ENCODE measurements at regions not wholly inside any gene's neighbourhood (a gene's known extent, or its start where the extent isn't known, plus 50 kb on each side); places are given as distances from the start of the nearest gene placed in this dataset.
"Not testable (repeated sequence)": the region's sequence is repeated elsewhere in the genome, so short reads cannot be mapped to it uniquely, and the experiment has no call there.

DNA sequence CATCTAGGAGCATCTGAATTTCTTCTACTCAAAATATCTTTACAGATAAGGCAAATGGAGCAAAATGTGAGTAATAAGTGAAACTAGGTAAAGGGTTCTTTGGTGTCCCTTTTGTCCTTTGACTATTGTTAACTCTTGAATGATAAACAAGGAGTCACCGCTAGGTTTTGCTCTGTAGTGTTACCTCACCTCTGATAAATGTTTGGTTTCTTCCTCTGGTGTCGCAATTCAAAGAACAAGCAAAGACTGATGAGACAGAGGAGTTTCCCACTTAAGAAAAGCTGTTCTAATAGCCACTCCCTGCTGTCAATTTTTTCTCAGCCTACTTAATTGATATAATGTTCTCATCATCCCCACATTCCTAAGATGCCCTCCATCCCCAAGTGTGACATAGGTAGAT lies 925.9 kb downstream of the IGSF11 start:
- Histone ChIP-seq H3K27ac (ENCODE audit: low read length) (no peak overlapping the region), H3K4me1 (ENCODE audit: control insufficient read depth, insufficient read depth, low read length) (no peaks in the 10 kb centered on the region), H3K4me3 (ENCODE audit: low read length in 2 of 2) (no peak overlapping the region), H3K36me3 (ENCODE audit: control insufficient read depth in 2 of 2, insufficient read depth in 2 of 2, low read length in 2 of 2) (no peaks in the 10 kb centered on the region), H3K27me3 (ENCODE audit: control insufficient read depth in 1 of 2, insufficient read depth in 2 of 2, low read length in 2 of 2) (no peaks in the 10 kb centered on the region), H3K9me3 (ENCODE audit: control insufficient read depth in 2 of 2, low read length in 2 of 2) (peaks cover 0 to 4% of the 10 kb centered on the region in 2 donors), H3K9ac (ENCODE audit: low read length in 2 of 2) (no peak overlapping the region)

- Histone ChIP-seq H3K27ac (ENCODE audit: low read length) (no peak overlapping the region), H3K27me3 (ENCODE audit: control insufficient read depth in 1 of 2, insufficient read depth in 2 of 2, low read length in 2 of 2) (no peaks in the 10 kb centered on the region), H3K36me3 (ENCODE audit: control insufficient read depth in 2 of 2, insufficient read depth in 2 of 2, low read length in 2 of 2) (no peaks in the 10 kb centered on the region), H3K4me3 (ENCODE audit: low read length in 2 of 2) (no peak overlapping the region), H3K9ac (ENCODE audit: low read length in 2 of 2) (no peak overlapping the region), H3K9me3 (ENCODE audit: control insufficient read depth in 2 of 2, low read length in 2 of 2) (no peaks in the 10 kb centered on the region), H3K4me1 (ENCODE audit: control insufficient read depth, insufficient read depth, low read length) (no peaks in the 10 kb centered on the region)
Measured at GRCh38 chr3:118110211-118110610, 924.4 kb downstream of the IGSF11 start.

DNA sequence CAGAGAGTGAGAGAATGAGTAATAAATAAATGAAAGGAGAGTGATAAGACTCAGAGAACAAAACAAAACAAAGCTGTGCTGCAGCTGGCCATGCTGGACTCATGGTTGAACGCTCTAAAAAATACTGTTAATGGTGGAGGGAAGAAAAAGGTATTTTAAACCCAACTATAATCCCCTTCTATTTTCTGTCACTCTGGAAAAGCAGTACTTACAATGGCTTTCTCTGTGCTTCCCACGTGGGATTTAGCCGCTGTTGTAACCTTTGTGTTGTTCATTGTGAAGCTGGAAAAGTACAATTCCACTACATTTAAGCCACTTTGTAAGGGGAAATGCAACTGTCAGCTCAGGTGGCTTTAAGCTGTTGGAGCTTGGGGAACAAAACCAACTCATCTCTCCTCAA lies 917.7 kb downstream of the IGSF11 start:
- Histone ChIP-seq H3K9me3 (ENCODE audit: control insufficient read depth in 2 of 2, low read length in 2 of 2) (no peaks in the 10 kb centered on the region), H3K27ac (ENCODE audit: low read length) (no peak overlapping the region), H3K4me1 (ENCODE audit: control insufficient read depth, insufficient read depth, low read length) (no peaks in the 10 kb centered on the region), H3K27me3 (ENCODE audit: control insufficient read depth in 1 of 2, insufficient read depth in 2 of 2, low read length in 2 of 2) (no peaks in the 10 kb centered on the region), H3K36me3 (ENCODE audit: control insufficient read depth in 2 of 2, insufficient read depth in 2 of 2, low read length in 2 of 2) (no peaks in the 10 kb centered on the region), H3K9ac (ENCODE audit: low read length in 2 of 2) (no peak overlapping the region), H3K4me3 (ENCODE audit: low read length in 2 of 2) (no peak overlapping the region)

DNA sequence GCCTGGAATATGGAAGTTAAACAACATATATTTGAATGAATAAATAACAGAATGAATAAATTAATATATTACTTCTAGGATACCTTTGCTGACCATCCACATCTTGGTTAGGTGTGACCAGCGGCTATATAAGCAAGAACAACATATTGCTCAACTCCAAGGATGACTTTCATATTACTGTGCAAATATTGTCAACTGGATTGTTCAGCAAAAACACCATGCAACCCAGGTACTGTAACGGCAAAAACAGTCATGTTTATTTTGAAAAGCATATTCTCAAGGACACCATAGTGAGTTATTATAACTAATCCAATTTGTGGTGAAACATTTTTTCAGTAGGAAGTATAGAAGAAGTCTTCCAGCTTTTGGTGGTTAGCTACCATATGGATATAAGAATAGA lies 907.9 kb downstream of the IGSF11 start:
- H3K4me1 ChIP-seq (ENCODE audit: control insufficient read depth, insufficient read depth, low read length): no peaks in the 10 kb centered on the region
- no peaks in the 10 kb centered on the region for H3K27me3 ChIP-seq (ENCODE audit: control insufficient read depth in 1 of 2, insufficient read depth in 2 of 2, low read length in 2 of 2)
- no peak overlapping the region for H3K4me3 ChIP-seq (ENCODE audit: low read length in 2 of 2)
- no peak overlapping the region for H3K27ac ChIP-seq (ENCODE audit: low read length)
- H3K9me3 ChIP-seq (ENCODE audit: control insufficient read depth in 2 of 2, low read length in 2 of 2): no peaks in the 10 kb centered on the region
- no peaks in the 10 kb centered on the region for H3K36me3 ChIP-seq (ENCODE audit: control insufficient read depth in 2 of 2, insufficient read depth in 2 of 2, low read length in 2 of 2)
- no peak overlapping the region for H3K9ac ChIP-seq (ENCODE audit: low read length in 2 of 2)

- no peaks in the 10 kb centered on the region for H3K4me1 ChIP-seq (ENCODE audit: control insufficient read depth, insufficient read depth, low read length)
- H3K27me3 ChIP-seq (ENCODE audit: control insufficient read depth in 1 of 2, insufficient read depth in 2 of 2, low read length in 2 of 2): no peaks in the 10 kb centered on the region
- H3K9ac ChIP-seq (ENCODE audit: low read length in 2 of 2): no peak overlapping the region
- no peaks in the 10 kb centered on the region for H3K9me3 ChIP-seq (ENCODE audit: control insufficient read depth in 2 of 2, low read length in 2 of 2)
- H3K36me3 ChIP-seq (ENCODE audit: control insufficient read depth in 2 of 2, insufficient read depth in 2 of 2, low read length in 2 of 2): no peaks in the 10 kb centered on the region
- H3K4me3 ChIP-seq (ENCODE audit: low read length in 2 of 2): no peak overlapping the region
- no peak overlapping the region for H3K27ac ChIP-seq (ENCODE audit: low read length)
Measured at GRCh38 chr3:118127992-118128391, 906.7 kb downstream of the IGSF11 start.

- no peak overlapping the region for H3K9ac ChIP-seq (ENCODE audit: low read length in 2 of 2)
- no peak overlapping the region for H3K27ac ChIP-seq (ENCODE audit: low read length)
- H3K27me3 ChIP-seq (ENCODE audit: control insufficient read depth in 1 of 2, insufficient read depth in 2 of 2, low read length in 2 of 2): no peaks in the 10 kb centered on the region
- H3K4me1 ChIP-seq (ENCODE audit: control insufficient read depth, insufficient read depth, low read length): no peaks in the 10 kb centered on the region
- no peaks in the 10 kb centered on the region for H3K9me3 ChIP-seq (ENCODE audit: control insufficient read depth in 2 of 2, low read length in 2 of 2)
- H3K36me3 ChIP-seq (ENCODE audit: control insufficient read depth in 2 of 2, insufficient read depth in 2 of 2, low read length in 2 of 2): no peaks in the 10 kb centered on the region
- H3K4me3 ChIP-seq (ENCODE audit: low read length in 2 of 2): no peak overlapping the region
Measured at GRCh38 chr3:118128886-118129285, 905.8 kb downstream of the IGSF11 start.

- H3K27me3 ChIP-seq (ENCODE audit: control insufficient read depth in 1 of 2, insufficient read depth in 2 of 2, low read length in 2 of 2): no peaks in the 10 kb centered on the region
- H3K36me3 ChIP-seq (ENCODE audit: control insufficient read depth in 2 of 2, insufficient read depth in 2 of 2, low read length in 2 of 2): no peaks in the 10 kb centered on the region
- H3K4me1 ChIP-seq (ENCODE audit: control insufficient read depth, insufficient read depth, low read length): no peaks in the 10 kb centered on the region
Measured at GRCh38 chr3:118137778-118138177, 896.9 kb downstream of the IGSF11 start.

GRCh38 chr3:118144919-118145318 lies 889.7 kb downstream of the IGSF11 start:
- H3K9me3 ChIP-seq (ENCODE audit: control insufficient read depth in 2 of 2, low read length in 2 of 2): no peaks in the 10 kb centered on the region
- no peaks in the 10 kb centered on the region for H3K36me3 ChIP-seq (ENCODE audit: control insufficient read depth in 2 of 2, insufficient read depth in 2 of 2, low read length in 2 of 2)
- H3K4me3 ChIP-seq (ENCODE audit: low read length in 2 of 2): no peak overlapping the region
- no peak overlapping the region for H3K9ac ChIP-seq (ENCODE audit: low read length in 2 of 2)
- H3K27me3 ChIP-seq (ENCODE audit: control insufficient read depth in 1 of 2, insufficient read depth in 2 of 2, low read length in 2 of 2): no peaks in the 10 kb centered on the region
- no peaks in the 10 kb centered on the region for H3K4me1 ChIP-seq (ENCODE audit: control insufficient read depth, insufficient read depth, low read length)
- H3K27ac ChIP-seq (ENCODE audit: low read length): no peak overlapping the region

More at GRCh38 chr3:118137778-118138177, 896.9 kb downstream of the IGSF11 start:
- Histone ChIP-seq H3K27ac (ENCODE audit: low read length) (no peak overlapping the region), H3K4me3 (ENCODE audit: low read length in 2 of 2) (no peak overlapping the region), H3K9ac (ENCODE audit: low read length in 2 of 2) (no peak overlapping the region), H3K9me3 (ENCODE audit: control insufficient read depth in 2 of 2, low read length in 2 of 2) (no peaks in the 10 kb centered on the region)

DNA sequence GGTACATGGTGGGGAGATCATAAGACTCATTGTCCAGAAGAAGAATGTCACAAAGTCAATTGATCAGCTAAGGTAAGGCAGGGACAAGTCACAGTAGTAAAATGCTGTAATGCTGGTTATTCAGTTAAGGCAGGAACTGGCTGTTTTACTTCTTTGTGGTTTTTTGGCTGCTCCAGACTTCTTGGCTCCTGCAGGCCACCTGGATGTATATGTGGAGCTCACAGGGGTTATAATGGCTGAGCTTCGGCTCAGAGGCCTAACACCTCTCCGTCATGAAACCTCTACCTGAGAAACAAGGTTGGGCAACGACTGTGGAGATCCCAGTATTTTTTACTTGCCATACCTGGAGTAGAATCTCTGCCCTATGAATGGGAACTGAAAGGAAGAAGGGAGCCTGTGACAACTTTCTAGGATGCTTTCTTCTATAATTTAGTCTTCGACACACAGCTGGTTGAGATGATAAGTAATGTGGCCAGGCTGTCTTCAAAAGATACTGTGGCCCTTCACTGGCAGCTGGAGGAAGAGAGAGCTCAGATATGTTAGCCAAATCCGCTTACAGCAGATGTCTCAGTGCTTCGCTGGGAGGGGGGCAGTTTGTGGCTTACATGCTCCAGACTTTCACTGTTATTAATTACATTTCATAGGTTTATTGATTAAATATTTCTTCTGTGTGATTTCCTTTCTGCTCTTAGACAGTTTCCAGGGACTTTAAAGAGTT lies 887.8 kb downstream of the IGSF11 start:
- no peaks in the 10 kb centered on the region for H3K4me1 ChIP-seq (ENCODE audit: control insufficient read depth, insufficient read depth, low read length)
- H3K27me3 ChIP-seq (ENCODE audit: control insufficient read depth in 1 of 2, insufficient read depth in 2 of 2, low read length in 2 of 2): no peaks in the 10 kb centered on the region
- H3K9me3 ChIP-seq (ENCODE audit: control insufficient read depth in 2 of 2, low read length in 2 of 2): peaks cover 0 to 4% of the 10 kb centered on the region in 2 donors
- H3K36me3 ChIP-seq (ENCODE audit: control insufficient read depth in 2 of 2, insufficient read depth in 2 of 2, low read length in 2 of 2): no peaks in the 10 kb centered on the region
- H3K27ac ChIP-seq (ENCODE audit: low read length): no peak overlapping the region
- H3K9ac ChIP-seq (ENCODE audit: low read length in 2 of 2): no peak overlapping the region
- no peak overlapping the region for H3K4me3 ChIP-seq (ENCODE audit: low read length in 2 of 2)

- no peaks in the 10 kb centered on the region for H3K36me3 ChIP-seq (ENCODE audit: control insufficient read depth in 2 of 2, insufficient read depth in 2 of 2, low read length in 2 of 2)
Measured at GRCh38 chr3:118151164-118151563, 883.5 kb downstream of the IGSF11 start.

GRCh38 chr3:118162627-118163588 lies 871.7 kb downstream of the IGSF11 start:
- H3K4me1 ChIP-seq (ENCODE audit: control insufficient read depth, insufficient read depth, low read length); H3K27me3 ChIP-seq (ENCODE audit: control insufficient read depth in 1 of 2, insufficient read depth in 2 of 2, low read length in 2 of 2); H3K27ac ChIP-seq (ENCODE audit: low read length); H3K9me3 ChIP-seq (ENCODE audit: control insufficient read depth in 2 of 2, low read length in 2 of 2); H3K36me3 ChIP-seq (ENCODE audit: control insufficient read depth in 2 of 2, insufficient read depth in 2 of 2, low read length in 2 of 2); H3K4me3 ChIP-seq (ENCODE audit: low read length in 2 of 2); H3K9ac ChIP-seq (ENCODE audit: low read length in 2 of 2): not testable (repeated sequence)

More at GRCh38 chr3:118151164-118151563, 883.5 kb downstream of the IGSF11 start:
- Histone ChIP-seq H3K27me3 (ENCODE audit: control insufficient read depth in 1 of 2, insufficient read depth in 2 of 2, low read length in 2 of 2) (no peaks in the 10 kb centered on the region), H3K9ac (ENCODE audit: low read length in 2 of 2) (no peak overlapping the region), H3K27ac (ENCODE audit: low read length) (no peak overlapping the region), H3K4me1 (ENCODE audit: control insufficient read depth, insufficient read depth, low read length) (no peaks in the 10 kb centered on the region), H3K4me3 (ENCODE audit: low read length in 2 of 2) (no peak overlapping the region), H3K9me3 (ENCODE audit: control insufficient read depth in 2 of 2, low read length in 2 of 2) (peaks cover 0 to 4% of the 10 kb centered on the region in 2 donors)
